ENCODE measurements at regions not wholly inside any gene's neighbourhood (a gene's known extent, or its start where the extent isn't known, plus 50 kb on each side); places are given as distances from the start of the nearest gene placed in this dataset.

DNA sequence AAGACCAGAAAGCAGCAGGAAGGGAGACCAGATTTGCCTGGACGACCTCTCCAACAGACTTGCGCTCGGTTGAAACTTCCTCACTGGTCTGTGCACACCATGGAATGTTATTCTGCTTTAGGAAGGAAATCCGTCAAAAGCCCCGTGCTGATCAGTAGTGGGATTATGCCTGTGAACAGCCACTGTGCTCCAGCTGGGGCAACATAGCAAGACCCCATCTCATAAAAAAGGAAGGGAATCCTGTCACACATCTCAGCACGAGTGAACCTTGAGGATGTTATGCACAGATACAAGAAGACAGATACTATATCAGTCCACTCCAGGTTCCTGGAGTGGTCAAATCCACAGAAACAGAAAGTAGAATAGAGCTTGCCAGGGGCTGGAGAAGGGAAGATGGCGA is 86.9 kb upstream of the FOXC1 start:
- no peaks in the 10 kb centered on the region for H3K9me3 ChIP-seq (ENCODE audit: low read depth)
- no peak for DNase-seq (ENCODE audit: low read depth in 1 of 2, low spot score in 1 of 2)
- no peaks in the 10 kb centered on the region for H3K36me3 ChIP-seq
- H3K4me3 ChIP-seq = no peak overlapping the region
- TF ChIP-seq, protein P1, sequence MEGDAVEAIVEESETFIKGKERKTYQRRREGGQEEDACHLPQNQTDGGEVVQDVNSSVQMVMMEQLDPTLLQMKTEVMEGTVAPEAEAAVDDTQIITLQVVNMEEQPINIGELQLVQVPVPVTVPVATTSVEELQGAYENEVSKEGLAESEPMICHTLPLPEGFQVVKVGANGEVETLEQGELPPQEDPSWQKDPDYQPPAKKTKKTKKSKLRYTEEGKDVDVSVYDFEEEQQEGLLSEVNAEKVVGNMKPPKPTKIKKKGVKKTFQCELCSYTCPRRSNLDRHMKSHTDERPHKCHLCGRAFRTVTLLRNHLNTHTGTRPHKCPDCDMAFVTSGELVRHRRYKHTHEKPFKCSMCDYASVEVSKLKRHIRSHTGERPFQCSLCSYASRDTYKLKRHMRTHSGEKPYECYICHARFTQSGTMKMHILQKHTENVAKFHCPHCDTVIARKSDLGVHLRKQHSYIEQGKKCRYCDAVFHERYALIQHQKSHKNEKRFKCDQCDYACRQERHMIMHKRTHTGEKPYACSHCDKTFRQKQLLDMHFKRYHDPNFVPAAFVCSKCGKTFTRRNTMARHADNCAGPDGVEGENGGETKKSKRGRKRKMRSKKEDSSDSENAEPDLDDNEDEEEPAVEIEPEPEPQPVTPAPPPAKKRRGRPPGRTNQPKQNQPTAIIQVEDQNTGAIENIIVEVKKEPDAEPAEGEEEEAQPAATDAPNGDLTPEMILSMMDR (IDR thresholded peaks at IDR 0.05; ENCODE audit: low read depth, low read length) = no peak
- H3K27me3 ChIP-seq = peaks cover 20% of the 10 kb centered on the region
- H3K27ac ChIP-seq = no peak overlapping the region
- peaks cover 8% of the 10 kb centered on the region for H3K4me1 ChIP-seq (ENCODE audit: low read depth)

DNA sequence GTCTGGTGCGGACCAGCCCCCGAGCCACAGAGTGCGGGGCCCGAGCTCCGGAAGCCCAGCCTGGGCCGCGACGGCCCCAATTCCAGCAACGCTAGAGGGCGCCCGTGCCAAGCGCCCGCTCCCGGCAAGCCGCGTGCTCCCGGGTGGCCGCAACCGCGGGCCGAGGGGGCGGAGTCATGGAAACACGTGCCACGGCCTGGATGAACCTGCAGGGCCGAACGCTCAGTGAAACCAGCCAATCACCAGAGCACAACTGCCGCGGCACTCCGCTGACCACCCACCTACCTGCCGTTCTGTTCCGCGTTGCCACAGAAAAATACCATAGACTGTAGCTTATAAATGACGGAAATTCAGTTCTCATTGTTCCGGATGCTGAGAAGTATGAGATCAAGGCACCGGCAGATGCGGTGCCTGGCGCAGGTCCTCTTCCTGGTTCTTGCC is 85.7 kb upstream of the FOXC1 start:
- no peak overlapping the region for H3K4me3 ChIP-seq
- H3K27me3 ChIP-seq = peaks cover 20% of the 10 kb centered on the region

GRCh38 chr6:1525364-1526038 is 84.2 kb upstream of the FOXC1 start:
- Histone ChIP-seq H3K27me3 (peaks cover 20% of the 10 kb centered on the region), H3K4me1 (ENCODE audit: low read depth) (peaks cover 8% of the 10 kb centered on the region), H3K9me3 (ENCODE audit: low read depth) (no peaks in the 10 kb centered on the region), H3K4me3 (no peak overlapping the region), H3K27ac (no peak overlapping the region), H3K36me3 (no peaks in the 10 kb centered on the region)
- TF ChIP-seq, protein P1 (IDR thresholded peaks at IDR 0.05; ENCODE audit: low read depth, low read length) = no peak
- DNase-seq (ENCODE audit: low read depth in 1 of 2, low spot score in 1 of 2) = no peak

More for the DNA sequence above, 85.7 kb upstream of the FOXC1 start:
- Histone ChIP-seq H3K9me3 (ENCODE audit: low read depth) (no peaks in the 10 kb centered on the region), H3K27ac (no peak overlapping the region), H3K4me1 (ENCODE audit: low read depth) (peaks cover 8% of the 10 kb centered on the region), H3K36me3 (no peaks in the 10 kb centered on the region)
- DNase-seq (ENCODE audit: low read depth in 1 of 2, low spot score in 1 of 2) = peak; percentile 65 to 82
- TF ChIP-seq, protein P1 (IDR thresholded peaks at IDR 0.05; ENCODE audit: low read depth, low read length) = peak; percentile 79

DNA sequence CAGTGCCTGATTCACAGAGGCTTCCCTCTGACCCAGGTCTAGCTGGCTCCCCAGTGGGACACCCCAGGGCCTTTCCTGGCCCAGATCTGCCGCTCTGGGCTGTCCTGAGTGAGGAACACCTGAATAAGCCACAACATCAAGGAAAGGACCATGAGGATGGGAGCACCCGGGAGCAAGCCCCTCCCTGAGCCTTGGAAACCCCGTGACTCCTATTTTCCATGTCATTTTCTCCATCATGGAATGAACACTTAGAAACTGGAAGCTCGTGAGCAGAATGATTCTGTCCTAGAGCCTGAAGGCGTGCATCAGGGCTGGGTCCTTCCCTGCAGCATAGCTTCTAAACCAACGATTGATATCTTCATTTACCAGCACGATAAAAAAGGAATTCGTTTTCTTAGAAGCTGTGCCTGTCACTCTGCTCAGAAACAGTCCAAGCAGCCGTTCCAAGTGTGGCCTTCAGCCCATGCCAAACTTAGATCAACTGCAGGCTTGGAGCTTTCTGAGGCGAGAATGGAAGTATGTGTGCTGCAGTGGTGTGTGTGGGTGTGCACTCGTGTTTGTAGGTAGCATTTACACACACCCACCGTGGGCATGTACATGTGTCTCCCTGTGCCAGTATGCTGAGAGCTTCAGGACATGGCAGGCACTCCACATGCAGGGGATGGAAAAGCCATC is 83.2 kb upstream of the FOXC1 start:
- no peak overlapping the region for H3K27ac ChIP-seq
- TF ChIP-seq, protein P1 (IDR thresholded peaks at IDR 0.05; ENCODE audit: low read depth, low read length) = no peak
- no peaks in the 10 kb centered on the region for H3K36me3 ChIP-seq
- no peak overlapping the region for H3K4me3 ChIP-seq
- DNase-seq (ENCODE audit: low read depth in 1 of 2, low spot score in 1 of 2) = peak in 1 of 2 donors; percentile 27
- H3K4me1 ChIP-seq (ENCODE audit: low read depth) = peaks cover 8% of the 10 kb centered on the region
- peaks cover 20% of the 10 kb centered on the region for H3K27me3 ChIP-seq
- no peaks in the 10 kb centered on the region for H3K9me3 ChIP-seq (ENCODE audit: low read depth)

DNA sequence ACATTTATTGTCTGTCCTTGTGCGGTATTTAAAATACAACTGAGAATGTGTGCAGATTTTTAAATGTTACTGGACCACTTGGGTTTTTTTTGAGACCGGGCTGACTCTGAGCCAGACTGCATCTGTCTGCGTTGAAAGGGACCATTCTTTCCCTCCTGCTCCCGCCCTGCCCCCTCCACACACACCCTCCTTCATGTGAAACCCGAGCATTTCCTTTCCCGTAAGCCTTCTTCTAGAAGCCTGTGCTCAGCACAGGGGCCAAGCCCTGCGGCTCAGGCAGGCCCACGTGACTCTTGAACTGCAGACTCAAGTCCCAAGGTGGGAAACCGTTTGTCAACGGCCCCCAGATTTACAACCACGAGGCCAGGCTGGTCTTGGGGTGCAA is 82.7 kb upstream of the FOXC1 start:
- peaks cover 19% of the 10 kb centered on the region for H3K27me3 ChIP-seq
- no peaks in the 10 kb centered on the region for H3K36me3 ChIP-seq
- no peak overlapping the region for H3K27ac ChIP-seq
- H3K4me3 ChIP-seq = no peak overlapping the region
- no peaks in the 10 kb centered on the region for H3K9me3 ChIP-seq (ENCODE audit: low read depth)
- peak; percentile 57 to 80 for DNase-seq (ENCODE audit: low read depth in 1 of 2, low spot score in 1 of 2)
- peaks cover 8% of the 10 kb centered on the region for H3K4me1 ChIP-seq (ENCODE audit: low read depth)
- TF ChIP-seq, protein P1 (IDR thresholded peaks at IDR 0.05; ENCODE audit: low read depth, low read length) = no peak

All from cardiac muscle cell (in vitro differentiated cells and primary cell).